Astrocyte of the spinal cord (primary cell): ENCODE measurements at regions not wholly inside any gene's neighbourhood (a gene's known extent, or its start where the extent isn't known, plus 50 kb on each side); places are given as distances from the start of the nearest gene placed in this dataset.

Experiments used
- DNase-seq: peaks from one replicate; pipeline ENCODE4 v3.0.0; 2011; ENCODE audit warnings: low read depth, low spot score
- H3K4me3 ChIP-seq: 2 replicates; pipeline ENCODE4 v1.5.1; 2011; ENCODE audit warnings: low read depth, mild to moderate bottlenecking, low read length, moderate library complexity
- in situ Hi-C: cut with HindIII; loops from 2 replicates; pipeline ENCODE4 v1.10.0; 2017; ENCODE audit warnings: low sequenced_read_pairs
- TF ChIP-seq, protein P1 (sequence below): IDR thresholded peaks from 2 replicates; pipeline ENCODE4 v1.5.1; 2012; ENCODE audit warnings: low read depth, mild to moderate bottlenecking, low read length, inconsistent platforms

DNA sequence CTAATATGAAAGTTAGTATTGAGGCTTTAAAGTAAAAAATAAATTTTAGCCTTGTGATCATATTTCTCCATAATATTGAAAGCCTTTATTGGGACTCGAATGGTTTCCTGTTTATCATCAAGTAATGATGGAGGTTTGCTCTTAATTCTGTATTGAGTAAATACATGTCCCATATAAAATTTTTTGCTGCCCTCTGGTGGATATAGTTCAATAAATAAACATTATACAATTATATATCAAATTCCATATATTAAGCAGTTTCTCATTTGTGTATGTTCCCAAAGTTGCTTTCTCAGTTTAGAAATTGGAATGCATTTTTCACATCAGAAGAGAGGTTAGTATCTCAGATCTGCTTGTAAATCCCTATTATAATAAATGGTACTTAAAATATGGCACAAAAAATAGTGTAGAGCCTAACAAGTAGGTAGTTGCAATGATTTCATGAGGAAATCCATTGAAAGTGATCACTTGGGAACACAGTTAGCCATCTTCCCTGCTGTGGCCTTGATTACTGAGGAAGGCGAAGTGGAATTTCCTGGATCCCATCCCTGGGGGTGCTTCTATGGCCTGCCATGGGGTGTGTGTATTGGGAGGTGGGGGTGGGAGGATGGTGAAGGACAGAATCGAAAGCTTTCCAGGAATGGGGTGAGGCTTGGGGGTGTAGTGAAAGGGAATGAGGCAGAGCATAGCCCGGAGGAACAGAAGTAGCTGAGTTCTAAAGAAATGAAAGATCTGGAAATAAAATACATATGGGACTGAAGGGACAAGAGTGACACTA, 84.1 kb upstream of the C21orf91 start:
- no peak overlapping the region for H3K4me3 ChIP-seq
- in situ Hi-C loops: no loop called here
- peak; percentile 65 for DNase-seq
- TF ChIP-seq, protein P1, sequence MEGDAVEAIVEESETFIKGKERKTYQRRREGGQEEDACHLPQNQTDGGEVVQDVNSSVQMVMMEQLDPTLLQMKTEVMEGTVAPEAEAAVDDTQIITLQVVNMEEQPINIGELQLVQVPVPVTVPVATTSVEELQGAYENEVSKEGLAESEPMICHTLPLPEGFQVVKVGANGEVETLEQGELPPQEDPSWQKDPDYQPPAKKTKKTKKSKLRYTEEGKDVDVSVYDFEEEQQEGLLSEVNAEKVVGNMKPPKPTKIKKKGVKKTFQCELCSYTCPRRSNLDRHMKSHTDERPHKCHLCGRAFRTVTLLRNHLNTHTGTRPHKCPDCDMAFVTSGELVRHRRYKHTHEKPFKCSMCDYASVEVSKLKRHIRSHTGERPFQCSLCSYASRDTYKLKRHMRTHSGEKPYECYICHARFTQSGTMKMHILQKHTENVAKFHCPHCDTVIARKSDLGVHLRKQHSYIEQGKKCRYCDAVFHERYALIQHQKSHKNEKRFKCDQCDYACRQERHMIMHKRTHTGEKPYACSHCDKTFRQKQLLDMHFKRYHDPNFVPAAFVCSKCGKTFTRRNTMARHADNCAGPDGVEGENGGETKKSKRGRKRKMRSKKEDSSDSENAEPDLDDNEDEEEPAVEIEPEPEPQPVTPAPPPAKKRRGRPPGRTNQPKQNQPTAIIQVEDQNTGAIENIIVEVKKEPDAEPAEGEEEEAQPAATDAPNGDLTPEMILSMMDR: no peak

DNA sequence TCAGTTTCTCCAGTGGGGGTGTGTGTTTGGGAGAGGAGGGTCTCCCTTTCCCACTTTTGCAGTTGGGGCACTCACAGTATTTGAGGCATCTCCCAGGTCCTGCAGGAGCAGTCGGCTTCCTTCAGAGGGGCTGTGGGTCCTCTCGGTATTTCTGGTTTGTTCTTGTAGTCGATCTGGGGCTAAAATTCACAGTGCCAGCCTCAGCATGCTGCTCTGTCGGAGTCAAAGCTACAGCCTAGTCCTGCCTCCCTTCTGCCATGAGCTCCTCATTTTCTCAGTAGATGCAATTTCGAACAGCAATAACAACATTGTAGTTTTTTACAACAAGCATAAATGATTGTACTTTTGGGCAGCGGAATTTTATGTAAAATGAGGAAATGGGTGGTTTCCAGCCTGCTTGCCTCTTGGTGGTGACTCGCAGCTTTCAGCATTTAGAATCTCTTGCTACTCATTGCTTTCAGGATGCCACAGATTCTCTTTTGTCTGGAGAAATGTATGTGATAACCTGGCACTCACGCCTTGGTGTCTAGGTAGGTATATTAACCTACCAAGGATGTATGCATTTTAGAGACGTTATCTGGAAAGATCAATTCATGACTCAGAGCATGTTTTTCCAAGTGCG, 82.4 kb upstream of the C21orf91 start:
- DNase-seq: peak; percentile 22
- TF ChIP-seq, protein P1: no peak
- in situ Hi-C loops: no loop called here
- no peak overlapping the region for H3K4me3 ChIP-seq

DNA sequence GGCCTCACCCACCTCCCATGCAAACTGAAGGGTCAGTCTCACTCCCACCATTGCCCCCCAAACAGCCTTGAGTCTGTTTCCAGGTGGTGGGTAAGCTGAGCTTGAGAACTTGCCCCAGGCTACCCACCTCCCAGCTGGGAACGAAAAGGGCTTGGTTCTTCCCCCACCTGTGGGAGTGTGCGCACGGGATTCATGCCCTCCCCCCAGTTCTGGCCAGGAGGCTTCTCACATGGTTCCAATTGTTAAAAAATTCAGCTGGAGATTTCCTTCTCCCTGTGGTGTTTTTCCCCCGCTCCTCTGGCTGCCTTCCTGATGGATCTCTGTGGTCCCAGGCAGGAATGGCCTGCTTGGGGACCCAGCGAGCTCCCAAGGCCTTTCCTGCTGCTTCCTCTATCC, 81.8 kb upstream of the C21orf91 start:
- no peak for DNase-seq
- no peak overlapping the region for H3K4me3 ChIP-seq
- in situ Hi-C loops: no loop called here
- TF ChIP-seq, protein P1: no peak

DNA sequence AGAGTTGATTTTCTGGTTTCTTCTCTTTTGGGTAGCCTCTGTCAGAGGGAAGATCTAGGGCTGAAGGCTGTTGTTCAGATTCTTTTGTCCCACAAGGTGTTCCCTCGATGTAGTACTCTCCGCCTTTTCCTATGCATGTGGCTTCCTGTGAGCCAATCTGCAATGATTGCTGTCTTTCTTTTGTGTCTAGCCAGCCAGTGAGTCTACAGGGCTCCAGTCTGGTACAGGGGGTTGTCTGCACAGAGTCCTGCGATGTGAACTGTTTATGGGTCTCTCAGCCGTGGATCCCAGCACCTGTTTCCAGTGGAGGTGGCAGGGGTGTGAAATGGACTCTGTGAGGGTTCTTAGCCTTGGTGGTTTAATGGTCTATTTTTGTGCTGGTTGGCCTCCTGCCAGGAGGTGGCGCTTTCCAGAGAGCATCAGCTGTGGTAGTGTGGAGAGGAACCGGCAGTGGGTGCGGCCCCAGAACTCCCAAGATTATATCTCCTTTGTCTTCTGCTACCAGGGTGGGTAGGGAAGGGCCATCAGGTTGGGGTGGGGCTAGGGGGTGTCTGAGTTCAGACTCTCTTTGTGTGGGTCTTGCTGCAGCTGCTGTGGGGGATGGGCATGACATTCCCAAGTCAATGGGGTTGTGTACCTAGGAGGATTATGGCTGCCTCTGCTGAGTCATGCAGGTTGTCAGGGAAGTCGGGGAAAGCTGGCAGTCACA, 81.3 kb upstream of the C21orf91 start:
- TF ChIP-seq, protein P1: no peak
- H3K4me3 ChIP-seq: no peak overlapping the region
- in situ Hi-C loops: no loop called here
- DNase-seq: no peak

DNA sequence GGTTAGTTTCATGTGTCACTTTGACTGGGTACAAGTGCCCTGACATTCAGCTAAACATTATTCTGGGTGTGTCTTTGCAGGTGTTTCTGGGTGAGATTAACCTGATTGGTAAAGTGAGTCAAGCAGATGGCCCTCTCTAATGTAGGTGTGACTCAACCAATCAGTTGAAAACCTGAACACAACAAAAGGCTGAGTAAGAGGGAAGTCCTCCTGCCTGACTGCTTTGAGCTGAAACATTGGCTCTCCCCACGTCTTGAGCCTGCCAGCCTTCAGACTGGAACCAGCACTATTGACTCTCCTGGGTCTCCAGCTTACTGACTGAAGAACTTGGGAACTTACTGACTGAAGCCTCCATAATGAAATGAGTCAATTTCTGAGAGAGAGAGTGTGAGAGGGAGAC, 70.0 kb upstream of the C21orf91 start:
- no peak for DNase-seq
- in situ Hi-C loops: no loop called here
- TF ChIP-seq, protein P1: no peak
- H3K4me3 ChIP-seq: no peak overlapping the region

DNA sequence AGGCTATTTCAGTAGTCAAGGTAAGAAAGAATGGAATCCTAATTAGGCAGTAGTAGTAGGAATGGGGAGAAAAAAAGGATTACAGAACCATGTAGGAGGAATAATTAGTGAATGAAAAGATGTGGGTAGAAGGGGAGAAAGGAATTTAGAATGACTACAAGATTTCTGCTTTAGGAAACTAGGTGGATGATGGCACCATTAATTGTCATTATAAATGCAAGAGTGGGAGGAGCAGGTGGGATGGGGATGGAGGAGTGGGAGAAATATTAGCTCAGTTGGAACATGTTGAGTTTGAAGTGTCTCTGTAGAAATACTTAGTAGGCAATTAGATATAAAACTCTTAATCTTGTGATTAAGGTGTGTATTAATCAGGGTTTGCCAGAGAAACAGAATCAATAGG, 50.0 kb upstream of the C21orf91 start:
- H3K4me3 ChIP-seq: no peak overlapping the region
- in situ Hi-C loops: no loop called here
- TF ChIP-seq, protein P1: no peak
- no peak for DNase-seq
